H54 (cell line): ENCODE measurements at regions not wholly inside any gene's neighbourhood (a gene's known extent, or its start where the extent isn't known, plus 50 kb on each side); places are given as distances from the start of the nearest gene placed in this dataset.

Experiments
- DNase-seq: peaks from one replicate; pipeline ENCODE4 v3.0.0; 2011; ENCODE audit warnings: low spot score, mixed read lengths; ENCODE audit not compliant: insufficient read length
- FAIRE-seq: peaks from 3 replicates; lab custom pipeline; 2011; peaks lifted over from hg19 to GRCh38; lab: Jason Lieb, UNC
- POLR2A ChIP-seq: IDR thresholded peaks from 2 replicates; pipeline ENCODE4 v1.6.1; 2011; ENCODE audit warnings: low read depth, mild to moderate bottlenecking, low read length

DNA sequence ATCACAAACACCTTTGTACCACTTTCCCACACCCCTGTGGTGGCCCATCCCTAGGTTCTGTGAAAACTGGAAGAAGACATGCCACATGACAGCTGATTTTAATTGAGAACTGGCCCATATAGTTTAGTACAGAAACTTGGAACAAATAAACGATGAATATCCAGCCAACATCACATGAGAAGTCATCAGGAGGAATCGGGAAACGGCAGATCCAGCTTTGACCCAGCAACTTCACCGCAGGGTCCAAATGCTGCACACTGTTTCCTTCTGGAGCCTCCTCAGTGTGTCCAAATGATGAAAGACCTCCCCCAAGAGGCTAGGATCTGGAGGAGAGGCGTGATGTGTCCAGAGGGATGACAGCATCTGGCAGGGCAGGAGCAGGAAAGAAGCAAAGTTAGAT, 75.5 kb downstream of the COPS8 start:
- FAIRE-seq = no peak
- DNase-seq = no peak
- TF ChIP-seq POLR2A = no peak

DNA sequence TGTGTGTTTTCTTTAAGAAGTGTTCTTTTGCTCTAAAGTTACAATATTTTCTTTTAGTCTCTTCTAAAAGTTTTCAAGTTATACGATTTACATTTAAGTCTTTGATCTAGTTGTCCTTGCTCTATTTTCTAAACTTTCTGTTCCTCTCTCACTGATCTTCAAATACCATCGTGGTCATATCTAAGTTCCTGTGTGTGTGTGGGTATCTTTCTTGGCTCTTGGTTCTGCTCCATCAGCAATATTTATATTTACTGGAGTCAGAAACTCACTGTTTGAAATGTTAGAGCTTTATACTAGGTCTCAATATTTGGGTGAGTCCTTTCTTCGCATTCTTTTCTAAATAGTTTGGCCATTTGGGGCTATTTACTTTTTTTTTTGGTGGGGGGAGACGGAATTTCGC, 77.3 kb downstream of the COPS8 start:
- TF ChIP-seq POLR2A = no peak
- DNase-seq (no peak), FAIRE-seq (no peak)

GRCh38 chr2:237164474-237165042, 78.9 kb downstream of the COPS8 start:
- FAIRE-seq = no peak
- TF ChIP-seq POLR2A = no peak
- no peak for DNase-seq

GRCh38 chr2:237165405-237166276, 80.0 kb downstream of the COPS8 start:
- FAIRE-seq (peak; percentile 82), DNase-seq (no peak)
- TF ChIP-seq POLR2A = no peak

GRCh38 chr2:237167038-237167437, 81.3 kb downstream of the COPS8 start:
- no peak for TF ChIP-seq POLR2A
- FAIRE-seq = no peak

DNA sequence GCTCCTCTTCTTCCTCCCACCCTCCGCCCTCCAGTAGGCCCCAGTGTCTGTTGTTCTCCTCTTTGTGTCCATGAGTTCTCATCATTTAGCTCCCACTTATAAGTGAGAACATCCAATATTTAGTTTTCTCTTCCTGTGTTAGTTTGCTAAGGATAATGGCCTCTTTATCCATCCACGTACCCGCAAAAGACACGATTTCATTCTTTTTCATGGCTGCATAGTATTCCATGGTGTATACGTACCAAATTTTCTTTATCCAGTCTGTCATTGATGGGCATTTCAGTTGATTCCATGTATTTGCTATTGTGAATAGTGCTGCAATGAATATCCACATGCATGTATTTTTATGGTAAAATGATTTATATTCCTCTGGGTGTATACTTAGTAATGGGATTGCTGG, 82.2 kb downstream of the COPS8 start:
- no peak for FAIRE-seq
- TF ChIP-seq POLR2A = no peak

More at GRCh38 chr2:237167038-237167437, 81.3 kb downstream of the COPS8 start:
- no peak for DNase-seq

GRCh38 chr2:237170020-237170419, 84.3 kb downstream of the COPS8 start:
- no peak for FAIRE-seq
- no peak for DNase-seq
- TF ChIP-seq POLR2A = no peak

More for the DNA sequence above, 82.2 kb downstream of the COPS8 start:
- DNase-seq = no peak

GRCh38 chr2:237171396-237171795, 85.7 kb downstream of the COPS8 start:
- FAIRE-seq = peak; percentile 99
- DNase-seq = peak; percentile 30
- TF ChIP-seq POLR2A = no peak

DNA sequence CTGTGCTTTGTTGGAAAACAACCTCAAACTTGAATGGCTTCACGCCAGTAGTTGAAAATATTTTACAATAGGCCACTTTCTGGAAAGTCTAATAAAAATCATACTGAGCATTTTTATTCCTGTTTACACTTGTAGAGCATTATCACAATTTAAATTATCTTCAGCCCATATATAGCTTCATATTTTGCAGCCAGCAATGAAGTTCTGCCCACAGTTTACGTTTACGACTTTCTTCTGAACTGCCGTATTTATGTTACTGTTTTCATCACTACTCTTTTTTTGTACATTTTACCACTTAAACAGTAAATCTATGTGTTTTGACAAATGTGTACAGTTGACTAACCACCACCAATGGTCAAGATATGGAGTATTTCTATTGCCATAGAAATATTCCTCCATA, 86.2 kb downstream of the COPS8 start:
- FAIRE-seq = no peak
- DNase-seq = no peak
- TF ChIP-seq POLR2A = no peak

GRCh38 chr2:237177052-237177451, 91.4 kb downstream of the COPS8 start:
- FAIRE-seq (no peak), DNase-seq (no peak)
- no peak for TF ChIP-seq POLR2A

DNA sequence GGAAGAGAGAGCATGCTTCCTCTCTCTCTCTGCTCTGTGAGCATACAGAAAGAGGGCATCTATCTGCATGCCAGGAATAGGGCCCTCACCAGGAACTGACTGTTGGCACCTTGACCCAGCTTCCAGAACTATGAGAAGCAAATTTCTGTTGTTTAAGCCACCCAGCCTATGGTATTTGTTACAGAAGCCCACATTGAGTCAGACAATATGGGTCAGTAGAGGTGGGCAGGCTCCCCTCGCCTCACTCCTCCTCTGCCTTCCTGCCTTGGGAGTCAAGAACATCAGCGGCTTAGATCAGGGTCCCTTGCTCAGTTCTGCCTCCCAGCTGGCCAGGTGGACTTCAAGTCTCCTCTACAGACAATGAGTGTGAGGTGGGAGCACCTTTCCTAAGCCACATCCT, 92.3 kb downstream of the COPS8 start:
- TF ChIP-seq POLR2A = no peak
- DNase-seq (no peak), FAIRE-seq (no peak)

DNA sequence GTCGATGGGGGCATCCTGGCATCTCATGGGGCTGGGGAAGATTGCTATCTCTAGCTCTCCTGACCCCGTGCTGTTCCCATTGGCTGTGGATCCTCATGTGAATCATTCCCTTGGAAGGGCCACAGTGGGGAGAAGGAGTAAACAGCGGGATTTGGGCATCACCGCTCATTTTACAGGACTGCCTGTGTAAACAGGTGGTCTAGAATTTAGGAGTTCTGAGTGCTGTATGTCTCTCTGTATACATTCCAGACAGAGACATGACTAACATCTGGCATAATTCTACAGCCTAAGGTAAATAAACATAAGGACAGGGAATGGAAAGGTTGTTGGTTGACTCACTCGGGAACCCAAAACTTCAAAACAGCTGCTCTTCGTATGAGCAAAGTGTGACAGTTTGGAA, 92.7 kb downstream of the COPS8 start:
- DNase-seq (peak; percentile 26), FAIRE-seq (peak; percentile 91)
- no peak for TF ChIP-seq POLR2A

- TF ChIP-seq POLR2A = no peak
- FAIRE-seq (no peak), DNase-seq (no peak)
These were observed 93.5 kb downstream of the COPS8 start for GRCh38 chr2:237179161-237179560.

GRCh38 chr2:237180187-237180586, 94.5 kb downstream of the COPS8 start:
- FAIRE-seq = no peak
- no peak for DNase-seq
- no peak for TF ChIP-seq POLR2A

GRCh38 chr2:237180987-237181386, 95.3 kb downstream of the COPS8 start:
- FAIRE-seq (no peak), DNase-seq (no peak)
- TF ChIP-seq POLR2A = no peak
